Stimulated activated CD8-positive, alpha-beta memory T cell treated with anti-CD3 and anti-CD28 coated beads, Interleukin-4, amount 100 ng/mL, for 48 hours (primary cell): ENCODE measurements at regions not wholly inside any gene's neighbourhood (a gene's known extent, or its start where the extent isn't known, plus 50 kb on each side); places are given as distances from the start of the nearest gene placed in this dataset.
A peak's percentile ranks its signal among the peaks of the same experiment; 100 is the strongest.

Experiments
- DNase-seq: peaks from one replicate; pipeline ENCODE4 v3.0.0-alpha.2; 2020

DNA sequence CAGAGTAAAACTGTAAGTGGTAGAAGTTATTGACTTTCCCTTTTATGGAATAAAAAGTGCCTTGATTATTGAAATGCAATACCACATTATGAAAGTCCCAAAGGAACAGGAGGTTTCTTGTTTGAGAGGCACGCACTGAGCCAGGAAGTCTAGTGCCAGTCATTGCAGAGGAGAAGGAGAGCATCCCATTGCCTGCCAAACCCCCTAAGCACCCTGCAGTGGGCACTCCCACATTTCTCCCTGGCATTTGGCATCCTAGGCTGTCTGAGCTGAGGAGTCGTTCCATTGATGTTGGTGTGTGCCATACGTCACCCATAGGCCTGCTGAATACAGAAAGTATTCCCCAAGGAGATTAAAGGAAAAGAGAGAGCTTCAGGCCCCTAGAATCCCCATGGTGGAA lies 85.7 kb upstream of the MBNL2 start:
- DNase-seq: no peak

DNA sequence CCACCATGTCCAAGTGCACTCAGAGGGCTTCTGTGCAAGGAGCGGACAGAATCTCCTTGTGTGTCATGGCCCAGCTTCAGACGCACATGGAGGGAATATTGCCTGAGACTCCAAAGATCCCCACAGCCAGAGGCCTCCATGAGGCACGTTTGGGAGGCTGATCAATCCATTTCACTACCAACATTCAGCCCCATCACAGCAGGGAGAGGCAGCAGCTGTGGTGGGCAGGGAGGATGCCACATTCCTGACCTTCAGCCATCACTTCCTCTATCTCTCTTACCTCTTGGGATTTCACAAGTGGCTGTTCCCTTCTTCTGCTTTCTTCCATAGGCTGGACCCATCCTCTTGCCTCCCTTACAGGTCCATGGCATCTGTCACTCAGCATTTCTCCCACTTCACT lies 82.4 kb upstream of the MBNL2 start:
- no peak for DNase-seq

DNA sequence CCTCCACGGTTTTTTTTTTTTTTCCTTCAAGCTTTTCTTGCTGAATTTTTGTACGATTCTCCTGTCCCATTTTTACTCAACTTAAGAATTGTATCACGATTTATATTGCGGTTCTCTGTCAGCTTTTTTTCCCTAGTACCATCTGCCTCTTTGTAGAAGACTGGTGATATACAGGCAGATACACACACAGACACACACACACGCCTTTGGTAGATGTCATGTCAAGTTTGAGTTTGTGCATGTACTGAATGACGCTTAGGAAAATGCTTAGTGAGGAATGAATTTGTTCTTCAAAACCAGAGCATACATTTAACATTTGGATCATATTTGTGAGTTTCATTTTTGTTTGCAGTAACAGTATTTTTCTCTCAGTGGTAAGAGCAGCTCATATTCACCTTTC lies 82.0 kb upstream of the MBNL2 start:
- DNase-seq: no peak

DNA sequence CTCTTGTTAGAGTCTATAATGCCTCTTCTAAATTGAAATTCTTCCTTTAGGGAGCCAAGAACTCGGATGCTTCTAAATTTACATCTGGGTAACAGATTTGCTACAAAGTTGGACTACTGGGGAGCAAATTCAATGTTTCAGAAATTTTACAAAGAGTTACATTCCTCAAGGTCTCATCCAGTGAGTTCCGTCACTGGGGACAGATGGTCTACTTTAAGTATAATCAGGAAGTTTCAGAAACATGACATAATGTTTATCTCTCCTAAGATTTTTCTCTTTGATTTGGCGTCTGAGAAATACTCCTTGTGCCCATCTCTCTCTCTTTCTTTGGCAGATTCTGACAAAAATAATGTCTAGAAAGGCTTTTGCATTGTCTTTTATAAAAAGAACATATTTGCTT lies 81.5 kb upstream of the MBNL2 start:
- no peak for DNase-seq

DNA sequence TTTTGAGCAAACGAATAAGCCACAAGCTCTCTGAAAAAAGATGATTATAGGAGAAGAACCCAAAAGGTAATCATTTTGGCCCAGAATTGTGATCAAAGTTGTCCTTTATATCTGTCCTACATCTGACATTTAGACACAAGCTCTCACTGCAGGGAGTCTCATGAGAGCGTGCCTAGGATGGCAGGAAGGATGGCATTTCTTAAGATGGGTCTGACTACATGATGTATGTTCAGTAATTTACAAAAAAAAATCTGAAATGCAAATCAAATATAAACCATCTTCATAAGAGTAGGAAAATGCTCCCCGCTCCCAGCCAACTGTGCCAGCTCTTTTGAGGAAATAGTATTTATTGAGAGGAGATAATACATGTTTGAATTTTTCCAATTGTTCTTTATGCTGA lies 81.0 kb upstream of the MBNL2 start:
- DNase-seq: no peak

DNA sequence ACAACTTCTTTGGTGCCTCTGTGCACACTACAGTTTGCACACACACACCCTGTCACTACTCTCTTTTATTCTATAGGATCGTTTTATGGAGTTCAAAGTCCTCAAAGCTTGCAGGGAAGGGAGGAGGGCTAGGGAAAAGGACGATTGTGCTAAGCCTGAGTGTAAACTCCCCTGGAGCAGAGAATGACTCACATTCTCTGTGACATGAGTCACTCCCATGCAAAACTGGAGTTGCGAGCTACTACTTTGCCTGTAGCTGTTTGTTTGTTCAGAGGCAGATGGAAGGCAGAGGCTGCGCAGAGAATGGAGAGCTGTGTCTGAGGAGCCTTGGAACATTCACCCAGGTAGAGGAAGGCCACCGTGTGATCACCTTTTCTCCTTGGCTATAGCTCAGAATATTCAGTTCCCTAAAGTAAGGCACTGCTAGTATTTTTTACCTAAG lies 80.5 kb upstream of the MBNL2 start:
- DNase-seq: peak; percentile 37

DNA sequence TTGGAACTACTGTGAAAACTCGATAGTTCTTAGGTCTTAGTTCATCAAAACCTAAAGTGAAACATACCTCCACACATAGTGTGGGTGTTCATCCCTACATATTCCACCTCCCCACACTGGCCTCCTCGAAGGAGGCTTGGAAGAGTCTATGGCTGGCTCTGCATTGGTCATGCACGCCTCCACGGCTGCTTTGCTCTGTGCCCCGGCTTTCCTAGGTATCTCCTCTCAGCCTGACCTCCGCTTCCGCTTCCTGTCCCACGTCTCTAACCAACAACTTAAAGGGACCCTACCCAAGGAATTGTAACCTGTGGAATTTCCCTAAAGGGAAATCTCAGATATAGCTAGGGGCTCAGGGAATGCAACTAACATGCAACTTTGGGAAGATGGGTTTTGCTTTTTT lies 79.7 kb upstream of the MBNL2 start:
- DNase-seq: no peak

DNA sequence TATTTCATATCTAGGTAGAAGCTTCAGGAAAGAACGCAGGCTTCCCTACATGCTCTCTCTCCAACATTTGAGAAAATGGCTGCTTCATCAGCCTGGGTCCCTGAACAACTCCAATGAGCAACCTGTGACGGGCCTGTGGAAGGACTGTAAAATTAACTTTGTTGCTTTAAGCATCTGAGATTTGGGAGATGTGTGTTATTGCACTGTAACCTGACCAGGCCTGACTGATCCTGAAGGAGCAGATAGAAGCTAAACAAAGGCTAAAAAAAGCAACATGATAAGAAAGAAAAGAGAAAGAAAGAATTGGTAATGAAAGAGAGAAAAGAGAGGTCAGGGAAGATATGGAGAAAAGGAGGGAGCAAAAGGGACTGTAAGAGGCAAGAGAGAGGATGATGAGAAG lies 77.1 kb upstream of the MBNL2 start:
- DNase-seq: no peak

DNA sequence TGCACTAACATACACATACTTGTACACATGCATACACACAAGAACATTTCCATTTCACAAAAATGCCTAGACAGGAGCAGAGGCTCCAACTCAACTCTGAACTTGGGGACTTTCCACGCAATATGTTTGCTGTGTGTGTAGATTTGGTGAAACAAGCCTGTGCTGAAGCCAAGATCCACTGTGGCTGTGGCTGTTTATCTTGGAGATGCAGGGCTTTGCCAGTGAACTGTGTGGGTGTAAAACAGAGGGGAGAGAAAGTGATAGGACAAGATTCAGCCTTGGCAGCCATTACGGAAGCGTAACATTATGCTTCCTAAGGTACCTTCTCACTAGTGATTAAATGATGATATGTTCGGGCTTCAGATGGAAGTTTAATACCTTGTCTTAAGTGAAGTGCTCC lies 73.2 kb upstream of the MBNL2 start:
- DNase-seq: no peak

DNA sequence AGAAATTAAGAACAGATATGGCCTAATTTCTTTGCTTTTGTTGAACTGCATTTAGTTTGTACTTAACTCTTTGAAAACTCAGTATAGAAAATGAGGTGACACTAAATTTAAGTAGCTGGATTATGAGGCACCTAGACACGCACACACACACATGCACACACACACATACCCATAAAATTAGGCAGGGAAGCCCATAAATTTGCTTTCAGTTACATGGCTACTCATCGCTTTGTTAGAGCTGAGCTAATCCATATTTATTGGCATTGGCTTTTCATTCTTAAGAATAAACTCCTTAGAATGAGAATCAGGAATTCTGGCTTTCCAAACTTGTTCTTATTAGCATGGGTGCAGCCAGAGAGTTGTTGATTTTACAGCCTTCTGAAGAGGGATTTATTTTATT lies 61.7 kb upstream of the MBNL2 start:
- no peak for DNase-seq

DNA sequence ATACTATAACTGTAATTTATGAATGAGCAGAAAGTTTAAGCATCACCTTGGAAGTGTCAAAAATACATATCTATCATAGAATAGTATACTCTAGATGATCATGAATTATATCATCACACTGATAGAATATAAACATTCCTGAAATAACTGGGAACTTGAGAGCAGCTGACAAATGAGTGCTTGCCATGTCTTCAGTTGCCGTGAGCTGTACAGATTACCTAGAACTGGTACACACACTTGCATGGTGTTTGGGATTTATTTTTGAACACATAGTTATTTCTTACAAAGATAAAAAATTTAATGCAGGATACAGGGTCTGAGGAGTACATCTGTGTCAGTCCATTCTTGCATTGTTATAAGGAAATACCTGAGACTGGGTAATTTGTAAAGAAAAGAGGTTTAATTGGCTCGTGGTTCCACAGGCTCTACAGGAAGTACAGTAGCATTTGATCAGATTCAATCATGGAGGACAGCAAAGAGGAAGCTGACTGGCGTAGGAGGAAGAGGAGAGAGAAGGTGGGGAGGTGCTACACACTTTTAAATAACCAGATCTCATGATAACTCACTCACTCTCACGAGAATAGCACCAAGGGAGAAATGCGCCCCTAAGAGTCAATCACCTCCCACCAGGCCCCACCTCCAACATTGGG lies 60.4 kb upstream of the MBNL2 start:
- DNase-seq: no peak

DNA sequence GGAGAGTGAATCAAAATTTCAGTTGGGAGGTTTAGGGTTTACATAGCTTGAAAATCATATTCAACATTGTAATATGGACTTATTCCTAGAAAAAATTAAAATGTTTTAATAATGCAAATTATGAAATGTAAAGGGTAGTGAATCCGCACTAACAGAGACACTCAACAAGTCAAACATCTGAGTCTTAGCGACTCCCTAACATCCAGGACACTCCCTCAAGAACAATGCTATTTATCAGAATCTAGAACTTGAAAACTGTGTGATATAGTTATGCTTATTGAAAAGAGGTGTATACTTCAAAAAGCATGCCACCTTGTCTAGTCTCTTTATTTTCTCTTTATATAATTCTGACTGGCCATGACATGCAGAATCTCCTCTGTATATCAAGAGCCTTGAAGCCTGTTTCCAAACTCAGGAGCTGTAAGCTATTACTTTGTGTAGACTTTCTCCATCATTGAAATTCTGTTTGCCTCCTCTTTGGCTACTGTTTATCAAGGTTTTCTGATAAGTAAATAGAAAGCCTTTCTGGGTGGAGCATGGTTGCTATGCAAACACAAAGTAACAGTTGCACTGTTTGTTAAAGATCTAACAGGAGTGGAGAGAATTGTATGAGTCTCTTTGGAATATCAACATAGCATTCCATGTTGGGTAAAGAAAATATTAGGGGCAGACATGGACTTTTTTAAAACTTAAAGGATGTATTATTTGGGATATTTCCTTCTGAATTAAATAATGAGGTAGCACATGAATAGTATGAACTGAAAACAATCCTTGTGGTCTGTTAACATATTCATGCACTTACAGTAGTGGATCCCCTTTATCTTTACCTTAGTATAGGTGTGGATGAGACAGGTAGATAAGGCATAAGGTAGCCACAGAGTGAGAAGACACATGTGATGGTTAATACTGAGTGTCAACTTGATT lies 56.4 kb upstream of the MBNL2 start:
- DNase-seq: no peak

DNA sequence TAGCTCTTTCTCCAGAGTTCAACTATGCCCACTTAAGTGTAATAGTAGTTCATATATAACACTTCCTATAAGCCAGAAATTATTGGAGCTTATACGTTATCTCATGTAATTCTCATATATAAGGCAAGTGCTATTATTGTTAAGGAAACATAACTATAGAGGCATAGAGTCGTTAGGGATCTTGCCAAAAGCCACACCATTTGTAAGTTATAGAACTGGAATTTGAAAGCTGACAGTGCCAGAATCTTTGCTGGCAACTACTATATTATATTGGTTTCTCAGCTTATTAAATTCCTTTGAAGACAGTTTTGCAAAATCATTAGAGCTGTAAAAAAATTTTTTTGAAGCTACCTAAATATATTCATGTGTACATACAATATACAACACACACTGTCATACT lies 51.0 kb upstream of the MBNL2 start:
- no peak for DNase-seq
